ENCODE measurements at regions not wholly inside any gene's neighbourhood (a gene's known extent, or its start where the extent isn't known, plus 50 kb on each side); places are given as distances from the start of the nearest gene placed in this dataset.
"Not testable (repeated sequence)": the region's sequence is repeated elsewhere in the genome, so short reads cannot be mapped to it uniquely, and the experiment has no call there.

- Mint-ChIP-seq H3K9me3 (no peaks in the 10 kb centered on the region), H3K4me3 (no peak overlapping the region), H3K36me3 (ENCODE audit: low read depth) (no peaks in the 10 kb centered on the region), H3K4me1 (ENCODE audit: low read depth) (peaks cover 57% of the 10 kb centered on the region), H3K27ac (no peak overlapping the region), H3K27me3 (ENCODE audit: low read depth) (peaks cover 4% of the 10 kb centered on the region)
Observed at GRCh38 chr9:752681-753200, 88.8 kb upstream of the DMRT1 start.

- not testable (repeated sequence) for H3K27ac Mint-ChIP-seq; H3K9me3 Mint-ChIP-seq; H3K27me3 Mint-ChIP-seq (ENCODE audit: low read depth); H3K36me3 Mint-ChIP-seq (ENCODE audit: low read depth); H3K4me3 Mint-ChIP-seq
- H3K4me1 Mint-ChIP-seq (ENCODE audit: low read depth) = peaks cover 57% of the 10 kb centered on the region
Observed at GRCh38 chr9:753734-754133, 87.8 kb upstream of the DMRT1 start.

GRCh38 chr9:754150-754931 lies 87.2 kb upstream of the DMRT1 start:
- no peak overlapping the region for H3K27ac Mint-ChIP-seq
- no peak overlapping the region for H3K4me3 Mint-ChIP-seq
- H3K9me3 Mint-ChIP-seq = no peaks in the 10 kb centered on the region
- no peaks in the 10 kb centered on the region for H3K36me3 Mint-ChIP-seq (ENCODE audit: low read depth)
- H3K27me3 Mint-ChIP-seq (ENCODE audit: low read depth) = peaks cover 5% of the 10 kb centered on the region
- peaks cover 54% of the 10 kb centered on the region for H3K4me1 Mint-ChIP-seq (ENCODE audit: low read depth)

- Mint-ChIP-seq H3K36me3 (ENCODE audit: low read depth) (no peaks in the 10 kb centered on the region), H3K9me3 (no peaks in the 10 kb centered on the region), H3K4me3 (no peak overlapping the region), H3K27me3 (ENCODE audit: low read depth) (peaks cover 8% of the 10 kb centered on the region), H3K4me1 (ENCODE audit: low read depth) (peaks cover 43% of the 10 kb centered on the region), H3K27ac (peak overlapping the region; percentile 50)
Observed at GRCh38 chr9:755454-756381, 85.8 kb upstream of the DMRT1 start.

GRCh38 chr9:757246-757881 lies 84.1 kb upstream of the DMRT1 start:
- Mint-ChIP-seq H3K27me3 (ENCODE audit: low read depth) (peaks cover 8% of the 10 kb centered on the region), H3K4me1 (ENCODE audit: low read depth) (peaks cover 28% of the 10 kb centered on the region), H3K27ac (no peak overlapping the region), H3K4me3 (no peak overlapping the region), H3K9me3 (no peaks in the 10 kb centered on the region), H3K36me3 (ENCODE audit: low read depth) (no peaks in the 10 kb centered on the region)

GRCh38 chr9:758146-758545 lies 83.4 kb upstream of the DMRT1 start:
- Mint-ChIP-seq H3K9me3 (no peaks in the 10 kb centered on the region), H3K27me3 (ENCODE audit: low read depth) (peaks cover 8% of the 10 kb centered on the region), H3K4me1 (ENCODE audit: low read depth) (peaks cover 28% of the 10 kb centered on the region), H3K27ac (no peak overlapping the region), H3K4me3 (no peak overlapping the region), H3K36me3 (ENCODE audit: low read depth) (no peaks in the 10 kb centered on the region)

- Mint-ChIP-seq H3K9me3 (no peaks in the 10 kb centered on the region), H3K4me1 (ENCODE audit: low read depth) (peaks cover 33% of the 10 kb centered on the region), H3K36me3 (ENCODE audit: low read depth) (no peaks in the 10 kb centered on the region), H3K27ac (no peak overlapping the region), H3K27me3 (ENCODE audit: low read depth) (peaks cover 13% of the 10 kb centered on the region), H3K4me3 (no peak overlapping the region)
Observed at GRCh38 chr9:759541-759940, 82.0 kb upstream of the DMRT1 start.

GRCh38 chr9:759983-760736 lies 81.3 kb upstream of the DMRT1 start:
- Mint-ChIP-seq H3K27me3 (ENCODE audit: low read depth) (peaks cover 18% of the 10 kb centered on the region), H3K36me3 (ENCODE audit: low read depth) (no peaks in the 10 kb centered on the region), H3K27ac (no peak overlapping the region), H3K4me3 (no peak overlapping the region), H3K9me3 (no peaks in the 10 kb centered on the region), H3K4me1 (ENCODE audit: low read depth) (peaks cover 27% of the 10 kb centered on the region)

GRCh38 chr9:761176-761792 lies 80.2 kb upstream of the DMRT1 start:
- H3K27me3 Mint-ChIP-seq (ENCODE audit: low read depth) = peaks cover 29% of the 10 kb centered on the region
- no peak overlapping the region for H3K4me3 Mint-ChIP-seq
- H3K4me1 Mint-ChIP-seq (ENCODE audit: low read depth) = peaks cover 17% of the 10 kb centered on the region
- no peak overlapping the region for H3K27ac Mint-ChIP-seq
- H3K9me3 Mint-ChIP-seq = no peaks in the 10 kb centered on the region
- no peaks in the 10 kb centered on the region for H3K36me3 Mint-ChIP-seq (ENCODE audit: low read depth)

GRCh38 chr9:761793-762560 lies 79.5 kb upstream of the DMRT1 start:
- H3K4me3 Mint-ChIP-seq = no peak overlapping the region
- H3K9me3 Mint-ChIP-seq = no peaks in the 10 kb centered on the region
- peaks cover 30% of the 10 kb centered on the region for H3K27me3 Mint-ChIP-seq (ENCODE audit: low read depth)
- no peak overlapping the region for H3K27ac Mint-ChIP-seq
- no peaks in the 10 kb centered on the region for H3K36me3 Mint-ChIP-seq (ENCODE audit: low read depth)
- peaks cover 17% of the 10 kb centered on the region for H3K4me1 Mint-ChIP-seq (ENCODE audit: low read depth)

GRCh38 chr9:763692-764091 lies 77.8 kb upstream of the DMRT1 start:
- Mint-ChIP-seq H3K27me3 (ENCODE audit: low read depth) (peaks cover 34% of the 10 kb centered on the region), H3K27ac (no peak overlapping the region), H3K36me3 (ENCODE audit: low read depth) (no peaks in the 10 kb centered on the region), H3K4me1 (ENCODE audit: low read depth) (peaks cover 11% of the 10 kb centered on the region), H3K9me3 (no peaks in the 10 kb centered on the region), H3K4me3 (no peak overlapping the region)

GRCh38 chr9:764105-764524 lies 77.4 kb upstream of the DMRT1 start:
- Mint-ChIP-seq H3K36me3 (ENCODE audit: low read depth) (no peaks in the 10 kb centered on the region), H3K4me3 (no peak overlapping the region), H3K9me3 (peaks cover under 1% of the 10 kb centered on the region), H3K27me3 (ENCODE audit: low read depth) (peaks cover 39% of the 10 kb centered on the region), H3K27ac (no peak overlapping the region), H3K4me1 (ENCODE audit: low read depth) (peaks cover 9% of the 10 kb centered on the region)

- H3K27me3 Mint-ChIP-seq (ENCODE audit: low read depth) = peaks cover 44% of the 10 kb centered on the region
- no peak overlapping the region for H3K27ac Mint-ChIP-seq
- H3K4me1 Mint-ChIP-seq (ENCODE audit: low read depth) = peaks cover 9% of the 10 kb centered on the region
- H3K36me3 Mint-ChIP-seq (ENCODE audit: low read depth) = no peaks in the 10 kb centered on the region
- no peak overlapping the region for H3K4me3 Mint-ChIP-seq
- H3K9me3 Mint-ChIP-seq = peaks cover 4% of the 10 kb centered on the region
Observed at GRCh38 chr9:764986-765385, 76.5 kb upstream of the DMRT1 start.

All from T-helper 1 cell treated with Interleukin-12 subunit alpha and Interleukin-12 subunit beta and Interleukin-4 antibody, amounts not matched to agents 30 μg/mL and 1 μg/mL, for 36 hours (primary cell).